Esophagus squamous epithelium (tissue), 4 donors: ENCODE measurements at regions not wholly inside any gene's neighbourhood (a gene's known extent, or its start where the extent isn't known, plus 50 kb on each side); places are given as distances from the start of the nearest gene placed in this dataset.

Experiments
- CTCF ChIP-seq, 6 experiments: fragments of 450-650 bp in 4 of 6; fragments of 200-600 bp in 2 of 6; sonication (generic) in 2 of 6; IDR thresholded peaks; one replicate each; pipeline ENCODE4 v1.5.1; 2016 to 2019; ENCODE audit warnings: antibody characterized with exemption in 6 of 6, mild to moderate bottlenecking in 4 of 6, moderate library complexity in 4 of 6
- POLR2A ChIP-seq, 4 donors: fragments of 450-650 bp; IDR thresholded peaks; one replicate each; pipeline ENCODE4 v1.6.1; 2017; ENCODE audit warnings: antibody characterized with exemption in 4 of 4, mild to moderate bottlenecking in 4 of 4, moderate library complexity in 3 of 4

- TF ChIP-seq POLR2A (IDR thresholded peaks at IDR 0.05) (no peak), CTCF (IDR thresholded peaks at IDR 0.05) (no peak)
Observed at GRCh38 chr5:163023846-163024245, 413.5 kb upstream of the CCNG1 start.
